ENCODE measurements at regions not wholly inside any gene's neighbourhood (a gene's known extent, or its start where the extent isn't known, plus 50 kb on each side); places are given as distances from the start of the nearest gene placed in this dataset.

DNA sequence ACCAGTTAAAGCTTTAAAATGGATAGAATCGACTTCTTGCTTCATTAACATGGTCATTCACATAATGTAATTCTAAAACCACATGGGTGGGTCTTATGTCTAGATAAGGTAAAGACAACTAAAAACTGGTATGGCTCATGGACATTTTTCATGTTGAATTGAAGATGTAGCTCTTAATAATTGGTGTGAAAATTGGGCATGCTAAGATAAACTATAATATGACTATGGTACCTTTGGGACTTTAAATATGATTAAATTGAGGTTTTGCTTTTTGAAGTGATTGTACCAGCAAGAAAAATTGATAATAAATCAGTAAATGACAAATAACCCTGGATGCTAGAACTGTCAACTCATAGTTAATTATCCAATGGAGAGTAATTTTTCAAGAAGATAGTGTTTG, 710.7 kb upstream of the PTPRD start:
- TF ChIP-seq, protein P1, sequence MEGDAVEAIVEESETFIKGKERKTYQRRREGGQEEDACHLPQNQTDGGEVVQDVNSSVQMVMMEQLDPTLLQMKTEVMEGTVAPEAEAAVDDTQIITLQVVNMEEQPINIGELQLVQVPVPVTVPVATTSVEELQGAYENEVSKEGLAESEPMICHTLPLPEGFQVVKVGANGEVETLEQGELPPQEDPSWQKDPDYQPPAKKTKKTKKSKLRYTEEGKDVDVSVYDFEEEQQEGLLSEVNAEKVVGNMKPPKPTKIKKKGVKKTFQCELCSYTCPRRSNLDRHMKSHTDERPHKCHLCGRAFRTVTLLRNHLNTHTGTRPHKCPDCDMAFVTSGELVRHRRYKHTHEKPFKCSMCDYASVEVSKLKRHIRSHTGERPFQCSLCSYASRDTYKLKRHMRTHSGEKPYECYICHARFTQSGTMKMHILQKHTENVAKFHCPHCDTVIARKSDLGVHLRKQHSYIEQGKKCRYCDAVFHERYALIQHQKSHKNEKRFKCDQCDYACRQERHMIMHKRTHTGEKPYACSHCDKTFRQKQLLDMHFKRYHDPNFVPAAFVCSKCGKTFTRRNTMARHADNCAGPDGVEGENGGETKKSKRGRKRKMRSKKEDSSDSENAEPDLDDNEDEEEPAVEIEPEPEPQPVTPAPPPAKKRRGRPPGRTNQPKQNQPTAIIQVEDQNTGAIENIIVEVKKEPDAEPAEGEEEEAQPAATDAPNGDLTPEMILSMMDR (IDR thresholded peaks at IDR 0.05): no peak
- no peak for TF ChIP-seq EZH2 (IDR thresholded peaks at IDR 0.05; ENCODE audit: borderline replicate concordance, insufficient read depth, low read depth, low read length, poor library complexity, severe bottlenecking)

Data from B cell (primary cell).